SK-N-SH (cell line): ENCODE measurements at regions not wholly inside any gene's neighbourhood (a gene's known extent, or its start where the extent isn't known, plus 50 kb on each side); places are given as distances from the start of the nearest gene placed in this dataset.

Experiments used
- CTCF ChIA-PET: fragments of 300-600, 350-600 bp; formaldehyde crosslinking; extraction: SDS; loops from one replicate; lab custom pipeline; 2021; lab: Yijun Ruan, JAX
- POLR2A ChIA-PET: fragments of 350-600 bp; sonication (Branson Sonifier 250); formaldehyde crosslinking; extraction: SDS; loops from one replicate; lab custom pipeline; 2020; ENCODE audit warnings: antibody characterized with exemption, inconsistent platforms; lab: Yijun Ruan, JAX
- DNase-seq: peaks from one replicate; pipeline ENCODE4 v3.0.0; 2012
- H2AFZ ChIP-seq: fragments of 200-600 bp; sonication (generic); 2 replicates; pipeline ENCODE4 v1.8.1; 2016; ENCODE audit warnings: antibody characterized with exemption, mild to moderate bottlenecking, low read depth
- H3F3A ChIP-seq: fragments of 200-600 bp; sonication (generic); replicated peaks from 2 replicates; pipeline ENCODE3; 2016; ENCODE audit warnings: antibody characterized with exemption, mild to moderate bottlenecking; ENCODE audit not compliant: insufficient read depth
- H3K27ac ChIP-seq, 2 experiments: fragments of 200-500 bp in 1 of 2; fragments of 200-600 bp in 1 of 2; sonication (Bioruptor generic) in 1 of 2; sonication (generic), shearing (Covaris generic) in 1 of 2; 2 replicates each; pipeline versions ENCODE4 v1.5.1 to v1.6.1; 2014 to 2016; ENCODE audit warnings: low read depth in 2 of 2, inconsistent platforms in 1 of 2, low read length in 1 of 2, mild to moderate bottlenecking in 1 of 2, mixed read lengths in 1 of 2
- H3K27me3 ChIP-seq: fragments of 200-600 bp; sonication (generic), shearing (Covaris generic); 2 replicates; pipeline ENCODE4 v1.6.1; 2016; ENCODE audit warnings: mixed run types; ENCODE audit not compliant: insufficient read depth
- H3K36me3 ChIP-seq, 2 experiments: fragments of 200-500 bp in 1 of 2; fragments of 200-600 bp in 1 of 2; sonication (Bioruptor generic) in 1 of 2; sonication (generic) in 1 of 2; replicated peaks in 1 of 2; 2 replicates each; pipeline versions ENCODE3 to v1.5.1; 2014 to 2016; ENCODE audit warnings: low read length in 1 of 2, mild to moderate bottlenecking in 1 of 2; ENCODE audit not compliant: insufficient read depth in 2 of 2, control insufficient read depth in 1 of 2
- H3K4me1 ChIP-seq, 2 experiments: fragments of 200-500 bp in 1 of 2; fragments of 200-600 bp in 1 of 2; sonication (Bioruptor generic) in 1 of 2; sonication (generic), shearing (Covaris generic) in 1 of 2; 2 replicates each; pipeline versions ENCODE4 v1.5.1 to v1.6.1; 2014 to 2016; ENCODE audit warnings: low read depth in 1 of 2, low read length in 1 of 2, mixed run types in 1 of 2; ENCODE audit not compliant: insufficient read depth in 2 of 2, control insufficient read depth in 1 of 2
- H3K4me2 ChIP-seq: fragments of 200-600 bp; sonication (generic), shearing (Covaris generic); 2 replicates; pipeline ENCODE4 v1.6.1; 2017; ENCODE audit warnings: mixed run types
- H3K4me3 ChIP-seq, 2 experiments: fragments of 200-500 bp in 1 of 2; fragments of 200-600 bp in 1 of 2; sonication (Bioruptor generic) in 1 of 2; sonication (generic), shearing (Covaris generic) in 1 of 2; 2 replicates each; pipeline versions ENCODE4 v1.5.1 to v1.8.1; 2014 to 2016; ENCODE audit warnings: low read depth in 2 of 2, inconsistent platforms in 1 of 2, low read length in 1 of 2, mild to moderate bottlenecking in 1 of 2, mixed read lengths in 1 of 2, moderate library complexity in 1 of 2
- H3K79me2 ChIP-seq: fragments of 200-600 bp; sonication (generic); 2 replicates; pipeline ENCODE4 v1.8.1; 2017; ENCODE audit warnings: mild to moderate bottlenecking; ENCODE audit not compliant: insufficient read depth
- H3K9ac ChIP-seq: fragments of 200-600 bp; sonication (generic); 2 replicates; pipeline ENCODE4 v1.6.1; 2017; ENCODE audit warnings: mixed run types
- H3K9me2 ChIP-seq: fragments of 200-600 bp; sonication (generic); 2 replicates; pipeline ENCODE4 v1.6.1; 2017; ENCODE audit warnings: mixed run types
- H3K9me3 ChIP-seq: fragments of 200-600 bp; sonication (generic); 2 replicates; pipeline ENCODE4 v1.6.1; 2017; ENCODE audit warnings: mixed run types, mild to moderate bottlenecking, moderate library complexity
- H4K20me1 ChIP-seq: fragments of 200-600 bp; sonication (generic); 2 replicates; pipeline ENCODE4 v1.6.1; 2017; ENCODE audit warnings: mild to moderate bottlenecking, mixed run types; ENCODE audit not compliant: insufficient read depth
- CHD2 ChIP-seq: fragments of 150-350 bp; IDR thresholded peaks from 2 replicates; pipeline ENCODE4 v1.6.1; 2018; ENCODE audit warnings: low read length; ENCODE audit not compliant: partially characterized antibody
- CTCF ChIP-seq: fragments of 200-600 bp; sonication (generic); IDR thresholded peaks from 2 replicates; pipeline ENCODE4 v1.6.1; 2017; ENCODE audit warnings: antibody characterized with exemption, mild to moderate bottlenecking, moderate library complexity
- ELF1 ChIP-seq: IDR thresholded peaks from 2 replicates; pipeline ENCODE4 v1.4.0; 2012
- EP300 ChIP-seq, 2 experiments: IDR thresholded peaks; 2 replicates each; pipeline versions ENCODE4 v1.4.0 to v1.6.1; 2012; ENCODE audit warnings: borderline replicate concordance in 1 of 2, low read depth in 1 of 2, low read length in 1 of 2
- EZH2phosphoT487 ChIP-seq: fragments of 200-600 bp; sonication (generic); IDR thresholded peaks from 2 replicates; pipeline ENCODE4 v1.6.1; 2017; ENCODE audit warnings: low read depth, mixed run types, mild to moderate bottlenecking, antibody characterized with exemption, moderate library complexity, borderline replicate concordance
- FOSL2 ChIP-seq: IDR thresholded peaks from 2 replicates; pipeline ENCODE4 v1.4.0; 2012; ENCODE audit warnings: low read depth, mild to moderate bottlenecking, moderate library complexity, borderline replicate concordance
- FOXJ3 ChIP-seq: sonication (generic); formaldehyde crosslinking; IDR thresholded peaks from 2 replicates; pipeline ENCODE4 v1.5.1; 2020; ENCODE audit warnings: mild to moderate bottlenecking, missing genetic modification reagents
- GABPA ChIP-seq: IDR thresholded peaks from 2 replicates; pipeline ENCODE4 v1.4.0; 2012; ENCODE audit warnings: low read depth, mild to moderate bottlenecking
- GATA2 ChIP-seq: sonication (generic); formaldehyde crosslinking; IDR thresholded peaks from 2 replicates; pipeline ENCODE4 v1.5.0; 2020; ENCODE audit warnings: mild to moderate bottlenecking, missing genetic modification reagents
- IRF3 ChIP-seq: fragments of 150-350 bp; IDR thresholded peaks from 2 replicates; pipeline ENCODE4 v1.6.1; 2016; ENCODE audit warnings: mild to moderate bottlenecking, low read depth, low read length
- JUND ChIP-seq: IDR thresholded peaks from 2 replicates; pipeline ENCODE4 v1.4.0; 2012
- MAX ChIP-seq: IDR thresholded peaks from 2 replicates; pipeline ENCODE4 v1.4.0; 2012; ENCODE audit warnings: low read depth
- MEF2A ChIP-seq: IDR thresholded peaks from 2 replicates; pipeline ENCODE4 v1.4.0; 2012; ENCODE audit warnings: low read depth, borderline replicate concordance
- NRF1 ChIP-seq: IDR thresholded peaks from 2 replicates; pipeline ENCODE4 v1.6.1; 2012; ENCODE audit warnings: low read depth, mild to moderate bottlenecking, low read length
- PBX3 ChIP-seq: IDR thresholded peaks from 2 replicates; pipeline ENCODE4; 2012
- POLR2AphosphoS5 ChIP-seq: IDR thresholded peaks from 2 replicates; pipeline ENCODE4 v1.6.1; 2012; ENCODE audit warnings: low read depth, low read length
- RCOR1 ChIP-seq: fragments of 150-350 bp; IDR thresholded peaks from 2 replicates; pipeline ENCODE4 v1.6.1; 2017; ENCODE audit warnings: antibody characterized with exemption, low read length
- SIN3A ChIP-seq: IDR thresholded peaks from 2 replicates; pipeline ENCODE4 v1.6.1; 2012; ENCODE audit warnings: low read depth, mild to moderate bottlenecking, low read length, moderate library complexity, borderline replicate concordance
- SMC3 ChIP-seq: IDR thresholded peaks from 2 replicates; pipeline ENCODE4 v1.6.1; 2012; ENCODE audit warnings: low read depth, low read length, improper control_type of control experiment
- TAF1 ChIP-seq: IDR thresholded peaks from 2 replicates; pipeline ENCODE4 v1.6.1; 2012; ENCODE audit warnings: low read depth, mild to moderate bottlenecking, low read length, moderate library complexity, borderline replicate concordance
- TCF12 ChIP-seq: IDR thresholded peaks from 2 replicates; pipeline ENCODE4 v1.4.0; 2012
- TEAD4 ChIP-seq: IDR thresholded peaks from 2 replicates; pipeline ENCODE4 v1.4.0; 2012; ENCODE audit warnings: mild to moderate bottlenecking, borderline replicate concordance; ENCODE audit not compliant: insufficient read depth
- USF1 ChIP-seq: IDR thresholded peaks from 2 replicates; pipeline ENCODE4 v1.4.0; 2012; ENCODE audit warnings: low read depth, borderline replicate concordance
- USF2 ChIP-seq: fragments of 150-350 bp; IDR thresholded peaks from 2 replicates; pipeline ENCODE4 v1.6.1; 2017; ENCODE audit warnings: antibody characterized with exemption, low read length, low read depth, borderline replicate concordance
- YY1 ChIP-seq: IDR thresholded peaks from 2 replicates; pipeline ENCODE4 v1.4.0; 2012; ENCODE audit warnings: low read depth, mild to moderate bottlenecking
- WGBS: methylation state at CpG from one replicate; pipeline ENCODE4 v1.1.6; 2017; ENCODE audit warnings: low lambda C conversion rate; 5-methylcytosine and 5-hydroxymethylcytosine counted together

GRCh38 chr5:91928754-91929521 lies 545.8 kb upstream of the ARRDC3 start:
- ChIA-PET POLR2A (no interaction called here), CTCF (interaction anchor here (0.6 to 1.5 kb wide), 17 partner anchors 8 to 1872 kb away, joined by 3 to 8 read pairs (median 3); no protein-coding TSS in a partner anchor)
- Histone ChIP-seq H2AFZ (peak overlapping the region; percentile 48; the same call in 1 of the 2 replicates), H3K4me1 (peaks cover 0 to 9% of the 10 kb centered on the region in 2 experiments; a peak in 2 of 4 replicates), H3K9ac (no peak overlapping the region), H3K4me2 (peak overlapping the region; percentile 68; the same call in 1 of the 2 replicates), H4K20me1 (no peaks in the 10 kb centered on the region), H3K79me2 (no peaks in the 10 kb centered on the region), H3K9me2 (no peaks in the 10 kb centered on the region), H3K27ac (peak overlapping the region; percentile 53 to 80), H3F3A (peaks cover 13% of the 10 kb centered on the region), H3K4me3 (no peak overlapping the region; a peak in 1 of 4 replicates), H3K36me3 (no peaks in the 10 kb centered on the region), H3K27me3 (no peaks in the 10 kb centered on the region), H3K9me3 (no peaks in the 10 kb centered on the region)
- WGBS = 51% methylated on average over 1 of the region's 1 CpG
- DNase-seq = peak; percentile 25
- peak in 1 of 2 experiments; percentile 21; a peak in 1 of 4 replicates for TF ChIP-seq EP300 (IDR thresholded peaks at IDR 0.05; ENCODE audit: borderline replicate concordance in 1 of 2, low read depth in 1 of 2, low read length in 1 of 2)
- no peak for TF ChIP-seq EZH2phosphoT487
- no peak for TF ChIP-seq RCOR1
- no peak for TF ChIP-seq CHD2
- no peak for TF ChIP-seq ELF1
- TF ChIP-seq TEAD4 = no peak
- TF ChIP-seq USF1 = no peak
- no peak for TF ChIP-seq SIN3A
- peak; percentile 84 for TF ChIP-seq CTCF
- TF ChIP-seq JUND = peak; percentile 57
- no peak for TF ChIP-seq USF2
- peak; percentile 48; the same call in 1 of the 2 replicates for TF ChIP-seq FOSL2
- peak; percentile 38; the same call in 1 of the 2 replicates for TF ChIP-seq MEF2A
- no peak for TF ChIP-seq IRF3
- TF ChIP-seq SMC3 = peak; percentile 30
- TF ChIP-seq POLR2AphosphoS5 = no peak
- no peak for TF ChIP-seq FOXJ3
- TF ChIP-seq GATA2 = no peak
- TF ChIP-seq NRF1 = no peak
- peak; percentile 14; the same call in 1 of the 2 replicates for TF ChIP-seq TCF12
- no peak for TF ChIP-seq YY1
- no peak for TF ChIP-seq TAF1
- no peak for TF ChIP-seq MAX
- no peak for TF ChIP-seq GABPA
- 0 out of 2 replicates have a peak, but pooled peaks have one; percentile 7 for TF ChIP-seq PBX3
